ENCODE measurements at regions not wholly inside any gene's neighbourhood (a gene's known extent, or its start where the extent isn't known, plus 50 kb on each side); places are given as distances from the start of the nearest gene placed in this dataset.

DNA sequence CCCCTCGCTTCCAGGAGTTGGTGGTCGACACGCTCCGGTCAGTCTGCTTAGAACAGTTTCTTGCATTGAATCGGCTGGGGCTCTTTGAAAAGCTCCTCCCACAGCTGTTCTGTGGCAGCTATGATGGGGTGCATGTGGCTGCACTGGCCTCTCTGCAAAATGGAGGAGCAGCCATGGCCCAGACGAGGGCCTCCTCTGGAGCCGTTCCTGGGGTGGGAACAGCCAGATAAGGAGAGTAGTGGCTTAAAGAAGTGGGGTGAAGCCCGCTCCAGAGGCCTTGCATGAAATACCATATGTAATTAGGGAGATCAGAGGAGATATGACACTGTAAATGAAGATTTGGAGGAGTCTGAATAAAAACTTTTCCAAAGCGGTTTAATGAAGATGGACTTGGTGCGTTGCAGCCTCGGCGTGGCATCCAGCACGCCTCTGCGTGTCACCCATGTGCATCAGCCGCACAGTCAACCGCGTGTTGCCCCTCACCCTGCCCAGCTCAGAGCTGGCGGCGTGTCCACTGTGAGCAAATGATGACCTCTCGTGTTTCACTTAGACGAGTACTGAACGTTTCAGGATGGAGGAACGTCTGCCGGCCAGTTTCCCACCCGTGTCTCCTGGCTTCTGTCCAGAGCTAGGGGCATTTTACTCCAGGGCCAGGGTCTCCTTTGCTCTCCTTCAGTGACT, 199.2 kb downstream of the TEX29 start:
- H3K27ac ChIP-seq (ENCODE audit: low read depth, low read length), result no peak overlapping the region
- no peaks in the 10 kb centered on the region for H3K27me3 ChIP-seq (ENCODE audit: low read length)
- H3K9me3 ChIP-seq (ENCODE audit: insufficient read depth, low read length), result no peaks in the 10 kb centered on the region
- H3K4me2 ChIP-seq (ENCODE audit: low read depth, low read length, poor library complexity, severe bottlenecking), result no peak overlapping the region
- H4K20me1 ChIP-seq (ENCODE audit: low read depth, low read length), result no peaks in the 10 kb centered on the region
- no peaks in the 10 kb centered on the region for H3F3A ChIP-seq (ENCODE audit: insufficient read depth)
- no peak for TF ChIP-seq EZH2phosphoT487 (conservative IDR thresholded peaks at IDR 0.05; ENCODE audit: low read length)
- TF ChIP-seq, protein P1, sequence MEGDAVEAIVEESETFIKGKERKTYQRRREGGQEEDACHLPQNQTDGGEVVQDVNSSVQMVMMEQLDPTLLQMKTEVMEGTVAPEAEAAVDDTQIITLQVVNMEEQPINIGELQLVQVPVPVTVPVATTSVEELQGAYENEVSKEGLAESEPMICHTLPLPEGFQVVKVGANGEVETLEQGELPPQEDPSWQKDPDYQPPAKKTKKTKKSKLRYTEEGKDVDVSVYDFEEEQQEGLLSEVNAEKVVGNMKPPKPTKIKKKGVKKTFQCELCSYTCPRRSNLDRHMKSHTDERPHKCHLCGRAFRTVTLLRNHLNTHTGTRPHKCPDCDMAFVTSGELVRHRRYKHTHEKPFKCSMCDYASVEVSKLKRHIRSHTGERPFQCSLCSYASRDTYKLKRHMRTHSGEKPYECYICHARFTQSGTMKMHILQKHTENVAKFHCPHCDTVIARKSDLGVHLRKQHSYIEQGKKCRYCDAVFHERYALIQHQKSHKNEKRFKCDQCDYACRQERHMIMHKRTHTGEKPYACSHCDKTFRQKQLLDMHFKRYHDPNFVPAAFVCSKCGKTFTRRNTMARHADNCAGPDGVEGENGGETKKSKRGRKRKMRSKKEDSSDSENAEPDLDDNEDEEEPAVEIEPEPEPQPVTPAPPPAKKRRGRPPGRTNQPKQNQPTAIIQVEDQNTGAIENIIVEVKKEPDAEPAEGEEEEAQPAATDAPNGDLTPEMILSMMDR (IDR thresholded peaks at IDR 0.05; ENCODE audit: insufficient read depth, low read length, poor library complexity, severe bottlenecking), result no peak
- H2AFZ ChIP-seq (ENCODE audit: low read depth, low read length, severe bottlenecking), result no peak overlapping the region
- no peaks in the 10 kb centered on the region for H3K9me2 ChIP-seq (replicated peaks; ENCODE audit: insufficient read depth, low read length)
- no peak overlapping the region for H3K4me3 ChIP-seq (ENCODE audit: insufficient read depth, low read length, poor library complexity, severe bottlenecking)
- no peaks in the 10 kb centered on the region for H3K36me3 ChIP-seq (ENCODE audit: low read length)
- no peaks in the 10 kb centered on the region for H3K79me2 ChIP-seq (ENCODE audit: insufficient read depth, low read length)
- no peak overlapping the region for H3K9ac ChIP-seq (ENCODE audit: low read length)

- Histone ChIP-seq H3K4me2 (ENCODE audit: low read depth, low read length, poor library complexity, severe bottlenecking) (no peak overlapping the region), H3F3A (ENCODE audit: insufficient read depth) (no peaks in the 10 kb centered on the region), H3K79me2 (ENCODE audit: insufficient read depth, low read length) (no peaks in the 10 kb centered on the region), H3K27ac (ENCODE audit: low read depth, low read length) (no peak overlapping the region), H2AFZ (ENCODE audit: low read depth, low read length, severe bottlenecking) (no peak overlapping the region), H3K4me3 (ENCODE audit: insufficient read depth, low read length, poor library complexity, severe bottlenecking) (no peak overlapping the region), H3K36me3 (ENCODE audit: low read length) (no peaks in the 10 kb centered on the region), H3K27me3 (ENCODE audit: low read length) (no peaks in the 10 kb centered on the region), H4K20me1 (ENCODE audit: low read depth, low read length) (no peaks in the 10 kb centered on the region), H3K9me3 (ENCODE audit: insufficient read depth, low read length) (no peaks in the 10 kb centered on the region), H3K9ac (ENCODE audit: low read length) (no peak overlapping the region), H3K9me2 (replicated peaks; ENCODE audit: insufficient read depth, low read length) (no peaks in the 10 kb centered on the region)
- no peak for TF ChIP-seq EZH2phosphoT487 (conservative IDR thresholded peaks at IDR 0.05; ENCODE audit: low read length)
- TF ChIP-seq, protein P1 (IDR thresholded peaks at IDR 0.05; ENCODE audit: insufficient read depth, low read length, poor library complexity, severe bottlenecking), result no peak
These were observed 200.6 kb downstream of the TEX29 start for GRCh38 chr13:111521030-111521429.

GRCh38 chr13:111521691-111522229, 201.3 kb downstream of the TEX29 start:
- TF ChIP-seq, protein P1 (IDR thresholded peaks at IDR 0.05; ENCODE audit: insufficient read depth, low read length, poor library complexity, severe bottlenecking), result no peak
- Histone ChIP-seq H3K27me3 (ENCODE audit: low read length) (no peaks in the 10 kb centered on the region), H3K79me2 (ENCODE audit: insufficient read depth, low read length) (no peaks in the 10 kb centered on the region), H3K4me2 (ENCODE audit: low read depth, low read length, poor library complexity, severe bottlenecking) (no peak overlapping the region), H3K9me3 (ENCODE audit: insufficient read depth, low read length) (no peaks in the 10 kb centered on the region), H3K9ac (ENCODE audit: low read length) (no peak overlapping the region), H3F3A (ENCODE audit: insufficient read depth) (no peaks in the 10 kb centered on the region), H3K4me3 (ENCODE audit: insufficient read depth, low read length, poor library complexity, severe bottlenecking) (no peak overlapping the region), H3K27ac (ENCODE audit: low read depth, low read length) (no peak overlapping the region), H4K20me1 (ENCODE audit: low read depth, low read length) (no peaks in the 10 kb centered on the region), H3K9me2 (replicated peaks; ENCODE audit: insufficient read depth, low read length) (no peaks in the 10 kb centered on the region), H2AFZ (ENCODE audit: low read depth, low read length, severe bottlenecking) (no peak overlapping the region), H3K36me3 (ENCODE audit: low read length) (no peaks in the 10 kb centered on the region)
